Activated CD4-positive, alpha-beta T cell treated with anti-CD3 and anti-CD28 coated beads, Interleukin-2, amount 50 U/mL, for 48 hours (primary cell): ENCODE measurements at regions not wholly inside any gene's neighbourhood (a gene's known extent, or its start where the extent isn't known, plus 50 kb on each side); places are given as distances from the start of the nearest gene placed in this dataset.
"Not testable (repeated sequence)": the region's sequence is repeated elsewhere in the genome, so short reads cannot be mapped to it uniquely, and the experiment has no call there.

Source experiments
- DNase-seq, 2 experiments: peaks; one replicate each; pipeline ENCODE4 v3.0.0-alpha.2; 2020

GRCh38 chr13:63337921-63338320 lies 1922.3 kb upstream of the PCDH20 start:
- no peak for DNase-seq

DNA sequence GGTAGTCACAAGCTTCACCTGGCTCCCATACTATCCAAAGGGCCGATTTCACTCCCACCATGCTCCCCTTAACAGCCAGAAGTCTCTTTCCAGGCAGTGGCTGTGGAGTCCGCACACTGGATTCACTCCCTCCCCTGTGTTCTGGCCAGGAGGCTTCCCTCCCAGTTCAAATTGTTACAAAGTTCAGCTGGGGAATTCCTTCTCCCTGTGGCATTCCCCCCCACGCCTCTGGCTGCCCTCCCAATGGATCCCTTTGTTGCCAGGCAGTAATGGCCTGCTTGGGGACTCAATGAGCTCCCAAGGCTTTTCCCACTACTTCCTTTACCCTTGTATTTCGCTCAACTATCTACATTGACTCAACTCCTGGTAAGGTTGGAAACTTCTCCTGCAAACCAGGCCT lies 1921.4 kb upstream of the PCDH20 start:
- no peak for DNase-seq

- DNase-seq = no peak
These were observed 1920.9 kb upstream of the PCDH20 start for GRCh38 chr13:63336549-63336948.

- DNase-seq = no peak
These were observed 1911.9 kb upstream of the PCDH20 start for GRCh38 chr13:63327584-63327983.

- DNase-seq = no peak
These were observed 1907.8 kb upstream of the PCDH20 start for GRCh38 chr13:63323441-63323840.

DNA sequence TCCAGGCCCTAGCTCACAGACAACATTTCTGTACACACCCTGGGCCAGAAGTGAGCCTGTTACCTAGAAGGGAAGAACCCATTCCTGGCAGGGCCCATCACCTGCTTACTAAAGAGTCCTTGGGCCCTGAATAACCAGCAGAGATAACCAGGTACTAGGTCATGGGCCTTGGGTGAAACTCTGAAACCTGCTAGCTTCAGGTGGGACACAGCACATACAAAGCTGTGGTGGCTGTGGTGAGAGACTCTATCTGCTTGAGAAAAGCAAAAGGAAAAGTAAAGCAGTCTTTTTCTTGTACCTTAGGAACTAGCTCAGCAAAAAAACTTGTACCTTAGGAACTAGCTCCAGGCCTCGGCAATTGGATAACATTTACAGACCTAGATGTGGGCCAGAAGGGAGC lies 1895.9 kb upstream of the PCDH20 start:
- no peak for DNase-seq

DNA sequence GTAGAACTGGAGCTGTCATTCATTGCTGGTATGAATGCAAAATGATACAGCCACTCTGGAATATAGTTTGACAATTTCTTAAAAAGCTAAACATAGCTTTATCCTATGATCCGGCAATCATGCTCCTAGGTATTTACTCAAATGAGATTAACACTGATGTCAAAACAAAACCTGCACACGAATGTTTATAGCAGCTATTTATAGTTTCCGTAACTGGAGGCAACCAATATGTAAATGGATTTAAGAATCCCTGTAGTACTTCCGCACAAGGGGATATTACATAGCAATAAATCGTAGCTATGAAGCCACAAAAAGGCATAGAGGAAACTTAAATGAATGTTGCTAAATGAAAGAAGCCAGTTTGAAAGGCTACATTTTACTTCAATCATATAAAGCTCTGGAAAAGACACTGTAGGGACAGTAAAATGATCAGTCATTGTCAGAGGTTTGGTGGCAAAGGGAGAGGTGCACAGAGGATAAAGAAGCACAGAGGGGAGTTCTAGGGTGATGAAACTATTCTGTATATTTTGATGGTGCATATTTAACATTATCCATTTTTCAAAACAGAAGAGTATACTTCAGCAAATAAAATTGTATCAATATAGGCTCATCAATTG lies 1893.0 kb upstream of the PCDH20 start:
- DNase-seq = no peak

GRCh38 chr13:63307228-63307627 lies 1891.6 kb upstream of the PCDH20 start:
- DNase-seq = no peak

- DNase-seq = no peak
These were observed 1890.0 kb upstream of the PCDH20 start for GRCh38 chr13:63305641-63306133.

DNA sequence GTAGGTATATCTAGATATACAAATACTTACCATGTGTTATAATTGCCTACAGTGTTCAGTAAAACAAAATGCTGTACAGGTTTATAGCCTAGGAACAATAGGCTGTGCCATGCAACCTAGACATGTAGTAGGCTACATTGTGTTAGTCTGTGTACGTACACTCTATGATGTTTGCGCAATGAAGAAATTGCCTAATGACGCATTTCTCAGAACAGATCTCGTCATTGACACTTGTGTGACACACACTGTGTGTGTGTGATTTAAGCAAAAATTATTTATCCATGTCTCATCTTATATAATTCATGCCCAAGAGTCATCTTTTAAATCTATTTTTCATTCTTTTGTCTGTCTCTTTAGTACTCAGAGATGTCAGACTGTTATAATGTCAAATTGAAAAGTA lies 1888.8 kb upstream of the PCDH20 start:
- no peak for DNase-seq

DNA sequence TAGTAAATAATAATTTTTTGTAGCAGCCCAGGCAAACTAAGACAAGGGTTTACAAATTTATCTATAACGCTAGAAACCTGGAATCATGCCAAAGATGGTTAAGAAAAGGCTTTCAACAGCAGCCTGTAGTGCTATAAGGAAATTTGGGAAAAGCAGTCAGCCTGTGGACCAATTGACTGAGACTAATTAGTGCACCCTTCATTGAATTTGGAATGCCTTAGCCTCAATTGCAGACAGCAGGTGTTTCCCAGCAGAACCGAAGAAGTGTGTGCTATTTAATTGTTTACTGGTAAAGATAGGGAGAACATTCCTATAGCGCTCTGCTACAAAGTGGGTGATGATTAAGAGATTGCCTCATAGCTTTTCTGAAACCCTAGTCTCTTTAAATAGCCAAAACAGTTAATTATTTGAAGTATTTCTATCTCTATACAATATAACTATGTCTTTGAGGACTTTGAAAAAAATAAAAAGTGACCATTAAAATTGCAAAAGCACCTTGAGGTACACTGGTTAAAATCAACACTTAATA lies 1884.3 kb upstream of the PCDH20 start:
- DNase-seq = no peak

DNA sequence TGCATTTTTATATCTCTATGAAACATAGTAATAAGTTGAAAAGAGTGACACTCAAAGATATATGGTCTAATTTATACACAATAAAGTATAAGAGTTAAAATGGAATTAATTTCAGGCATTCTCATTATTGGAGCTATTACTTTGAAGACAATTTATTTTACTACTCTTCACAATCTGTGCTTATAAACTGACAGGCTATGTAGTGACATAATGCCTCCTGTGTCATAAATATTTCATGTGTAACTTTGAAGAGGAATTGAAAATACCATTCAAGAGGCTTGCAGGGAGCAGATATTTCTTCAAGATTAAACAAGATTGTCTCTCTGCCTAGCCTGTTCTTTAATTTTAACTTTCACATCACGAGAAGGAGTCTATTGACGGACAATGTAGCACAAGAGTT lies 1881.5 kb upstream of the PCDH20 start:
- DNase-seq = no peak

DNA sequence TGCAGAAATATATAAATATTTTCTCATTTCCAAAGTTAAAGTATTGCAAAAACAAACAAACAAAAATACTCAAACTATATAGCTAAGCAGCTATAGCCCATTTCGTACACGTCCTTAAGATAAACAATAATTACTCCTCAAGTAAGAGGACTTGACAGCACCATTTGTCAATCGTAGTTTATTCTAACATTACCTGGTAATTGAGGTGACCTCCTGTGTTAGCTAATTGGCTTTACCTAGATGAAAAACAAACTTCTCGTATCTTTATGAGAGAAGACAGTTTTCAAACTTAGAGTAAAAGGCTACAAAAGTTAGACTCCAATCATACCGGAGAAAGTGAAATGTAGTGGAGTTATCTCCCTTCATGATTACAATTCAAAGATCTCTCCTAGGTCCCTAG lies 1876.1 kb upstream of the PCDH20 start:
- no peak for DNase-seq

- DNase-seq = no peak
These were observed 1872.9 kb upstream of the PCDH20 start for GRCh38 chr13:63288576-63288975.

GRCh38 chr13:63287926-63288325 lies 1872.3 kb upstream of the PCDH20 start:
- no peak for DNase-seq

DNA sequence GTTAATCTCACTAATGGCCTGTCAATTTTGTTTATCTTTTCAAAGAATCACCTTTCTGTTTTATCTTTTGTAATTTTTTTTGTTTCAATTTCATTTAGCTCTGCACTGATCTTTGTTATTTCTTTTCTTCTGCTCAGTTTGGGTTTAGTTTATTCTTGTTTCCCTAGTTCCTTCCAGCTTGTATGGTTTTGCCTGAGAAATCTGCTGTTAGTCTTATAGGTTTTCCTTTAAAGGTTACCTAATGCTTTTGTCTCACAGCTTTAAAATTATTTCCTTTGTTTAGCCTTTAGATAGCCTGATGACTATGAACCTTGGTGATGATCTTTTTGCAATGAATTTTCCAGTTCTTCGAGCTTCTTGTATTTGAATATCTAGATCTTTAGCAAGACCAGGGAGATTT lies 1869.8 kb upstream of the PCDH20 start:
- DNase-seq = no peak

- DNase-seq = no peak
These were observed 1863.5 kb upstream of the PCDH20 start for GRCh38 chr13:63279136-63279535.

GRCh38 chr13:63274772-63275171 lies 1859.1 kb upstream of the PCDH20 start:
- DNase-seq = no peak

GRCh38 chr13:63249411-63250187 lies 1834.0 kb upstream of the PCDH20 start:
- DNase-seq = no peak

GRCh38 chr13:63236667-63237396 lies 1821.2 kb upstream of the PCDH20 start:
- not testable (repeated sequence) for DNase-seq

DNA sequence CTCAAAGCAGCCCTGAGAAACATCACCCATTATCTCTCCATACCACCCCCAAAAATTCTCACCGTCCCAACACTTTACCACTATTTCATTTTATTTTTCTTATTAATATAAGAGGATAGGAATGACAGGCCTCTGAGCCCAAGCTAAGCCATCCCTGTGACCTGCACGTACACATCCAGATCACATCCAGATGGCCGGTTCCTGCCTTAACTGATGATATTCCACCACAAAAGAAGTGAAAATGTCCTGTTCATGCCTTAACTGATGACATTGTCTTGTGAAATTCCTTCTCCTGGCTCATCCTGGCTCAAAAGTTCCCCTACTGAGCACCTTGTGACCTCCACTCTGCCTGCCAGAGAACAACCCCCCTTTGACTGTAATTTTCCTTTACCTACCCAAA lies 1802.9 kb upstream of the PCDH20 start:
- DNase-seq = not testable (repeated sequence)

DNA sequence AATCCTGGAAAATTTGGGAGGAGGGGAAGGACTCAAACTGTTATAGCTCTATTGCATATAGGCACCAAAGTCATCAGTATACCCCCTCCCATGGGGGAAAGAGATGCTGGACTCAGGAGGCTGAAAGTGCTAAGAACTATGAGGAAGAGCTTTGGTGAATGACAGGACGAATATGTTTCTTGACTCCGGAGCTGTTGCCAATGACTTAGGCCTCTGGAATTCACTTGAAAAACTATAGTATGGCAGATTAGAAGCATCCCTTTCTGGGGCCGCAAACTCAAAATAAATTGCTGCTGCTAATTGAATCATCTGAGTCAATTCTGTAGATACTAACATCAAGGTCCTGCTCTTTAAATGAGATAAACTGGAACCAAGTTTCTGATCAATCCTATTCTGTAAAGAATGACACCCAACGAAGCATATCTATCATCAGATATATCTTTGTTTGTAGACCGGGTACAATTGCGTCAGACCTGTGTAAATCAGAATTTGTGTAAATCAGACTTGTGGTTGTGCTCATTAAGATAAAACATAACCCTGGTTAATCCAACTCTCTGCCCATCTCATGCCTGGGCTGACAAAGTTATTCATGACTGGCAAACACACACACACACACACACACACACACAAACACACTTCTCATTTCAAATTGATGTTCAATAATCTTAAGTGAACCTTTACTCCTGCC lies 1793.8 kb upstream of the PCDH20 start:
- no peak for DNase-seq

DNA sequence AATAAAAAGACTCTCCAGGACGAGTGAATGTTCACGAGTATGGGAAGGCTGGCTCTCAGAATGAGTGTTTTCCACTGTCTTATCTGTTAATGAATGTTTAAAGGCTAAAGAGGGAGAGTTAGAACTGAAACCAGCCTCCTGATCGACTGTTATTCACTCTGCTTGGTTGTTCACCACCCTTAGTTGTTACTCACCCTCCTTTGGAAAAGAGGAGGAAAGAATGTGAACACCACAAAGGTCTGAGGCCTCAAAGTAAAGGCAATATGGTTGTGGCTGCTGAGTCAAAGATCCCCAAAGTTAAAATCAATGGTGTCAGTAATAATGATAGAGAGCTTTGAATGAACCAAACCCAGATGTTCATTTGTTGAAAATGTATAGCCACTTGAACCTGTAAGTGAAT lies 1793.2 kb upstream of the PCDH20 start:
- no peak for DNase-seq
